HepG2 (cell line): ENCODE measurements at regions not wholly inside any gene's neighbourhood (a gene's known extent, or its start where the extent isn't known, plus 50 kb on each side); places are given as distances from the start of the nearest gene placed in this dataset.

Experiments
- ATAC-seq: fragments of 200-7000 bp; cut with Tn5 transposase; 3 replicates; pipeline ENCODE4 v1.9.1; 2020; ENCODE audit warnings: mild to moderate bottlenecking, moderate library complexity
- BruUV-seq: library from RNA; stranded (reverse); fragments of 400-500 nt; replicated peaks from 2 replicates; lab custom pipeline; 2021; lab: Mats Ljungman, UMichigan
- CTCF ChIA-PET: fragments of 300-600 bp; formaldehyde crosslinking; extraction: SDS; loops from one replicate; lab custom pipeline; 2021; ENCODE audit warnings: low total read pairs, inconsistent platforms, low intra/inter-chr PET ratio; lab: Yijun Ruan, JAX
- POLR2A ChIA-PET: fragments of 350-600 bp; sonication (Branson Sonifier 250); formaldehyde crosslinking; loops from one replicate; lab custom pipeline; 2020; ENCODE audit warnings: antibody characterized with exemption, inconsistent platforms; lab: Yijun Ruan, JAX
- DNase-seq: peaks from one replicate; pipeline ENCODE4 v3.0.0-alpha.2; 2015; ENCODE audit warnings: low spot score
- FAIRE-seq: peaks from 3 replicates; lab custom pipeline; 2011; peaks lifted over from hg19 to GRCh38; lab: Jason Lieb, UNC
- H2AFZ ChIP-seq: one replicate; pipeline ENCODE4 v1.6.1; 2011; ENCODE audit warnings: low read length, inconsistent platforms
- H3K27ac ChIP-seq: fragments of 300-600 bp; 3 replicates; pipeline ENCODE4 v1.8.0; 2011; ENCODE audit warnings: mixed run types, mild to moderate bottlenecking, mixed read lengths, low read length, inconsistent platforms; ENCODE audit not compliant: insufficient read depth; ENCODE audit errors: extremely low read length
- H3K27me3 ChIP-seq, 2 experiments: fragments of 200-600 bp in 1 of 2; 2 replicates in 1 of 2; 3 replicates in 1 of 2; pipeline versions ENCODE4 v1.6.0 to v1.8.0; 2011; ENCODE audit warnings: low read length in 2 of 2, mild to moderate bottlenecking in 2 of 2, moderate library complexity in 2 of 2, inconsistent platforms in 1 of 2; ENCODE audit not compliant: insufficient read depth in 2 of 2, control insufficient read depth in 1 of 2
- H3K36me3 ChIP-seq, 2 experiments: fragments of 200-600 bp in 1 of 2; replicated peaks in 1 of 2; 2 replicates in 1 of 2; 3 replicates in 1 of 2; pipeline versions ENCODE4 v1.5.1 to v1.8.0; 2011; ENCODE audit warnings: low read length in 2 of 2, inconsistent platforms in 1 of 2; ENCODE audit not compliant: insufficient read depth in 2 of 2, control insufficient read depth in 1 of 2
- H3K4me1 ChIP-seq: 2 replicates; pipeline ENCODE4 v1.5.1; 2012; ENCODE audit warnings: low read length, inconsistent platforms; ENCODE audit not compliant: insufficient read depth
- H3K4me2 ChIP-seq: 2 replicates; pipeline ENCODE4 v1.6.0; 2011; ENCODE audit warnings: low read depth, low read length, inconsistent platforms
- H3K4me3 ChIP-seq, 3 experiments: fragments of 200-600 bp in 1 of 3; sonication (generic), shearing (Covaris generic) in 1 of 3; replicated peaks in 1 of 3; 2 replicates each; pipeline ENCODE4 v1.5.1; 2011 to 2016; ENCODE audit warnings: low read length in 3 of 3, inconsistent platforms in 2 of 3, low read depth in 2 of 3, mild to moderate bottlenecking in 2 of 3, control low read depth in 1 of 3, mixed read lengths in 1 of 3; ENCODE audit not compliant: insufficient read depth in 1 of 3
- H3K79me2 ChIP-seq: one replicate; pipeline ENCODE4 v1.6.1; 2011; ENCODE audit warnings: low read length, inconsistent platforms; ENCODE audit not compliant: insufficient read depth
- H3K9ac ChIP-seq: 2 replicates; pipeline ENCODE4 v1.6.0; 2011; ENCODE audit warnings: mild to moderate bottlenecking, low read depth, low read length, inconsistent platforms; ENCODE audit not compliant: insufficient read depth
- H3K9me3 ChIP-seq: 2 replicates; pipeline ENCODE4 v1.5.1; 2012; ENCODE audit warnings: mild to moderate bottlenecking, low read length
- H4K20me1 ChIP-seq: 2 replicates; pipeline ENCODE4 v1.6.0; 2011; ENCODE audit warnings: inconsistent platforms, mild to moderate bottlenecking, low read length, moderate library complexity; ENCODE audit not compliant: insufficient read depth
- CEBPB ChIP-seq: IDR thresholded peaks from 2 replicates; pipeline ENCODE4 v1.6.1; 2011; ENCODE audit warnings: low read depth, low read length, improper control_type of control experiment, borderline replicate concordance
- MTF1 ChIP-seq: sonication (generic); formaldehyde crosslinking; IDR thresholded peaks from 2 replicates; pipeline ENCODE4 v1.5.0; 2020; ENCODE audit warnings: missing genetic modification reagents
- NCOA5 ChIP-seq: sonication (generic); formaldehyde crosslinking; IDR thresholded peaks from 2 replicates; pipeline ENCODE4 v1.4.0; 2020; ENCODE audit warnings: missing genetic modification reagents
- PHF8 ChIP-seq: sonication (generic); formaldehyde crosslinking; IDR thresholded peaks from 2 replicates; pipeline ENCODE4 v1.5.0; 2020; ENCODE audit warnings: missing genetic modification reagents
- SPEN ChIP-seq: sonication (generic); formaldehyde crosslinking; IDR thresholded peaks from 2 replicates; pipeline ENCODE4 v1.5.1; 2020; ENCODE audit warnings: low read depth, mild to moderate bottlenecking, missing genetic modification reagents
- ZNF441 ChIP-seq: sonication (generic); formaldehyde crosslinking; IDR thresholded peaks from 2 replicates; pipeline ENCODE4 v1.7.0; 2021; ENCODE audit warnings: missing genetic modification reagents, borderline replicate concordance
- WGBS: methylation state at CpG from one replicate; pipeline ENCODE4 v1.1.6; 2017; ENCODE audit warnings: low lambda C conversion rate; 5-methylcytosine and 5-hydroxymethylcytosine counted together
- in situ Hi-C: cut with HindIII; loops from 2 replicates; pipeline ENCODE4 v1.10.0; 2017; ENCODE audit warnings: low pct_unique_long_range_greater_than_20kb; ENCODE audit not compliant: extremely low pct_ligation_motif_present
- intact Hi-C: fragments of 100-400 bp; cut with micrococcal nuclease; formaldehyde crosslinking; loops from one replicate; pipeline ENCODE4 v1.10.0; 2022; ENCODE audit not compliant: unreplicated experiment
- TF ChIP-seq, protein P1 (sequence below): sonication (generic); formaldehyde crosslinking; IDR thresholded peaks from 2 replicates; pipeline ENCODE4 v1.5.1; 2020; ENCODE audit warnings: mild to moderate bottlenecking, missing genetic modification reagents
- TF ChIP-seq, protein P2 (sequence below): sonication (generic); formaldehyde crosslinking; IDR thresholded peaks from 2 replicates; pipeline ENCODE4 v1.4.0; 2020; ENCODE audit warnings: missing genetic modification reagents

DNA sequence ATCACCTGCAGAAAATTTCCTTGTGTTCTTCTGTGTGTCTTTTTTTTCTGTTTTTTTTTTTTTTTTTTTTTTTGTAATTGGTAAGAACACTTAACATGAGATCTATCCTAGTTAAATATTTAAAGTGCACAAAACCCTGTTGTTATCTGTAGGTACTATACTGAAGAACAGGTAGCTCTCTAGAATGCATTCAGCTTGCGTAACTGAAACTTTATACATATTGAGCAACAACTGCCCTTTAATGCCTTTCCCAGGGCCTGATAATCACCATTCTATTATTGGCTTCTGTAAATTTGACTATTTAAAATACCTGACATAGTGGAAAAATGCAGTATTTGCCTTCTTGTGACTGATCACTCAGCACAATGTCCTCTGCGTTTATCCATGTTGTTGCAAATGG, 701.8 kb downstream of the SUCLG1 start:
- Histone ChIP-seq H3K79me2 (no peaks in the 10 kb centered on the region), H3K9ac (no peak overlapping the region), H3K36me3 (no peaks in the 10 kb centered on the region), H3K4me1 (no peaks in the 10 kb centered on the region), H3K27ac (no peak overlapping the region), H2AFZ (no peak overlapping the region), H3K9me3 (peaks cover 84% of the 10 kb centered on the region), H3K27me3 (no peaks in the 10 kb centered on the region), H3K4me3 (no peak overlapping the region), H3K4me2 (no peak overlapping the region), H4K20me1 (no peaks in the 10 kb centered on the region)
- no TSS peak for BruUV-seq
- TF ChIP-seq, protein P1, sequence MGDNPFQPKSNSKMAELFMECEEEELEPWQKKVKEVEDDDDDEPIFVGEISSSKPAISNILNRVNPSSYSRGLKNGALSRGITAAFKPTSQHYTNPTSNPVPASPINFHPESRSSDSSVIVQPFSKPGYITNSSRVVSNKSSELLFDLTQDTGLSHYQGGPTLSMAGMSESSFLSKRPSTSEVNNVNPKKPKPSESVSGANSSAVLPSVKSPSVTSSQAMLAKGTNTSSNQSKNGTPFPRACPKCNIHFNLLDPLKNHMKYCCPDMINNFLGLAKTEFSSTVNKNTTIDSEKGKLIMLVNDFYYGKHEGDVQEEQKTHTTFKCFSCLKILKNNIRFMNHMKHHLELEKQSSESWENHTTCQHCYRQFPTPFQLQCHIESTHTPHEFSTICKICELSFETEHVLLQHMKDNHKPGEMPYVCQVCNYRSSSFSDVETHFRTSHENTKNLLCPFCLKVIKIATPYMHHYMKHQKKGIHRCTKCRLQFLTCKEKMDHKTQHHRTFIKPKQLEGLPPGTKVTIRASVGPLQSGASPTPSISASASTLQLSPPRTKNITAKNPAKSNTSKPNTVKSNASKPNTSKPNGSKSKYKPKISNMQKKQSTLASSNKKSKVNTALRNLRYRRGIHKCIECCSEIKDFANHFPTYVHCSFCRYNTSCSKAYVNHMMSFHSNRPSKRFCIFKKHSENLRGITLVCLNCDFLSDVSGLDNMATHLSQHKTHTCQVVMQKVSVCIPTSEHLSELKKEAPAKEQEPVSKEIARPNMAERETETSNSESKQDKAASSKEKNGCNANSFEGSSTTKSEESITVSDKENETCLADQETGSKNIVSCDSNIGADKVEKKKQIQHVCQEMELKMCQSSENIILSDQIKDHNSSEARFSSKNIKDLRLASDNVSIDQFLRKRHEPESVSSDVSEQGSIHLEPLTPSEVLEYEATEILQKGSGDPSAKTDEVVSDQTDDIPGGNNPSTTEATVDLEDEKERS (CRISPR knock-in tag): no peak
- TF ChIP-seq MTF1 (CRISPR knock-in tag): no peak
- peak; percentile 39; the same call in 1 of the 2 replicates for TF ChIP-seq CEBPB
- TF ChIP-seq ZNF441 (CRISPR knock-in tag): no peak
- no peak for TF ChIP-seq NCOA5 (CRISPR knock-in tag)
- TF ChIP-seq, protein P2, sequence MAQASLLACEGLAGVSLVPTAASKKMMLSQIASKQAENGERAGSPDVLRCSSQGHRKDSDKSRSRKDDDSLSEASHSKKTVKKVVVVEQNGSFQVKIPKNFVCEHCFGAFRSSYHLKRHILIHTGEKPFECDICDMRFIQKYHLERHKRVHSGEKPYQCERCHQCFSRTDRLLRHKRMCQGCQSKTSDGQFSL (CRISPR knock-in tag): no peak
- no peak for TF ChIP-seq PHF8
- TF ChIP-seq SPEN (CRISPR knock-in tag): no peak
- ATAC-seq (no peak), DNase-seq (no peak), FAIRE-seq (no peak)
- 6% methylated on average over 2 of the region's 2 CpGs for WGBS
- ChIA-PET CTCF (no interaction called here), POLR2A (no interaction called here)
- in situ Hi-C loops: no loop called here
- intact Hi-C loops: no loop called here
